HL-60 (cell line): ENCODE measurements at regions not wholly inside any gene's neighbourhood (a gene's known extent, or its start where the extent isn't known, plus 50 kb on each side); places are given as distances from the start of the nearest gene placed in this dataset.

ENCODE experiments used
- GABPA ChIP-seq: IDR thresholded peaks from 2 replicates; pipeline ENCODE4 v1.6.1; 2012; ENCODE audit warnings: low read depth
- TF ChIP-seq, protein P1 (sequence below): IDR thresholded peaks from one replicate; pipeline ENCODE4 v1.5.1; 2011; ENCODE audit warnings: low read length, control low read depth, inconsistent platforms; ENCODE audit not compliant: insufficient read depth

DNA sequence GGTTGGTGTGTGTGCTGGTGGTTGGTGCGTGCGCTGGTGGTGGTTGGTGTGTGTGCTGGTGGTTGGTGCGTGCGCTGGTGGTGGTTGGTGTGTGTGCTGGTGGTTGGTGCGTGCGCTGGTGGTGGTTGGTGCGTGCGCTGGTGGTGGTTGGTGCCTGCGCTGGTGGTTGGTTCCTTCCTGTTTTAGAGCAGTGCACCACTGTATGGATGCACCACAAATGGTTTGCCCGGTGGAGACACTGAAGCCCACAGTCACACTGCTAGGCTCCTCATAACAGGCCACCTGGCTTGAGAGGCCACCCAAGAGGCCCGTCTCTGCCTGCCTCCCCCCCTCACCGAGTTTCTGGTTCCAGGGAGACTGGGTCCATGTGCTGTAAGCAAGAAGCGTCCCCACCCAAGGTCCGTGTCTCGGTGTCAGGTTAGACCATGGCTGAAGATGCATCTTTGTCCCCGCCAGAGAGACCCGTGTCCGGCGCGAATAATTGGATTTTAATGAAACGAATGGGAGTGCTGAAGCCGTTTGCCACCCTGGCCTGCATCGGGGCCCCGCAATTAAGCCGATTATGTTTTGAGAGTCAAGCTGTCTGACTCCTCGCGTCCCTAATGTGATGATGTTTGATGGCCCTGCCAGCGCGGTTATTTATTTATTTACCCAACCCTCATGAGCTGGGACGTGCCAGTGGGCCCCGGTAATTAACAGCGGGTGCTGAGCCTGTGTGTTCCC is 161.3 kb upstream of the GSE1 start:
- TF ChIP-seq, protein P1, sequence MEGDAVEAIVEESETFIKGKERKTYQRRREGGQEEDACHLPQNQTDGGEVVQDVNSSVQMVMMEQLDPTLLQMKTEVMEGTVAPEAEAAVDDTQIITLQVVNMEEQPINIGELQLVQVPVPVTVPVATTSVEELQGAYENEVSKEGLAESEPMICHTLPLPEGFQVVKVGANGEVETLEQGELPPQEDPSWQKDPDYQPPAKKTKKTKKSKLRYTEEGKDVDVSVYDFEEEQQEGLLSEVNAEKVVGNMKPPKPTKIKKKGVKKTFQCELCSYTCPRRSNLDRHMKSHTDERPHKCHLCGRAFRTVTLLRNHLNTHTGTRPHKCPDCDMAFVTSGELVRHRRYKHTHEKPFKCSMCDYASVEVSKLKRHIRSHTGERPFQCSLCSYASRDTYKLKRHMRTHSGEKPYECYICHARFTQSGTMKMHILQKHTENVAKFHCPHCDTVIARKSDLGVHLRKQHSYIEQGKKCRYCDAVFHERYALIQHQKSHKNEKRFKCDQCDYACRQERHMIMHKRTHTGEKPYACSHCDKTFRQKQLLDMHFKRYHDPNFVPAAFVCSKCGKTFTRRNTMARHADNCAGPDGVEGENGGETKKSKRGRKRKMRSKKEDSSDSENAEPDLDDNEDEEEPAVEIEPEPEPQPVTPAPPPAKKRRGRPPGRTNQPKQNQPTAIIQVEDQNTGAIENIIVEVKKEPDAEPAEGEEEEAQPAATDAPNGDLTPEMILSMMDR, result no peak
- TF ChIP-seq GABPA, result no peak
